ENCODE measurements at regions not wholly inside any gene's neighbourhood (a gene's known extent, or its start where the extent isn't known, plus 50 kb on each side); places are given as distances from the start of the nearest gene placed in this dataset.

DNA sequence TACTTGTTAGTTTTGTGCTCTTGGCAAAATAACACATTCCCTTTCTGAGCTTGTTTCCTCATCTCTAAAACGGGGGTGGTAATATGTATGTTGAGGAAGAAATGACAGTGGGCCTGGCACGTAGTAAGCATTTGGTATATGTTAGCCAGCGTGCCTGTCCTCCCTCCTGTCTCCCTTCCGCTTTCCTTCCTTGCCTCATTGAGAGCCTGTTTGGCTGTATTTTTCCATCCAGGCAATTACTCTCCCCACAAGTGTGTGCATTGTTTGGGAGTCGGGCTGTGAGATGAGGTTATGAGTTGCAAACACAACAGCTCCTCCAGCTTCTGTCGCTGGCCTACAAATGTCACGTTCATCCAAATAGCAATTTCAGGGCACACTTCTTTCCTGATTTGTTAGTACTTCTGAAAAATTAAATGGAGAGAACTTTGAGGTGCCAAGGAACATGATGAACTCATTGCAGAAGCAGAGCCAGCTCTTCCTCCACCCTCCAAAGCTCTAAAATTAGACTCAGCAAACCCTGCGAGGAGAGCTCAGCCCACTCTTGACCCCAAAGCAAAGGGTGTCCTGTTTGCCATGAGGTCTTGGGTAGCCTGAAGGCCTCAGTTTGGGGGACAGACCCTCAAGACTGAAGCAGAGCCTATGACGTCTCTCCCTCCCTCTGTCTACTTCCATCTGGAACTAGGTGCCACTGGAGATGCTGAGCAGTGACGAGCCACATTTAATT lies 50.7 kb upstream of the TOX2 start:
- intact Hi-C loops (cut with micrococcal nuclease): no loop called here

- intact Hi-C loops (cut with micrococcal nuclease): no loop called here
Measured at GRCh38 chr20:43863330-43863729, 51.3 kb upstream of the TOX2 start.

- intact Hi-C loops (cut with micrococcal nuclease): no loop called here
Measured at GRCh38 chr20:43862438-43862837, 52.2 kb upstream of the TOX2 start.

DNA sequence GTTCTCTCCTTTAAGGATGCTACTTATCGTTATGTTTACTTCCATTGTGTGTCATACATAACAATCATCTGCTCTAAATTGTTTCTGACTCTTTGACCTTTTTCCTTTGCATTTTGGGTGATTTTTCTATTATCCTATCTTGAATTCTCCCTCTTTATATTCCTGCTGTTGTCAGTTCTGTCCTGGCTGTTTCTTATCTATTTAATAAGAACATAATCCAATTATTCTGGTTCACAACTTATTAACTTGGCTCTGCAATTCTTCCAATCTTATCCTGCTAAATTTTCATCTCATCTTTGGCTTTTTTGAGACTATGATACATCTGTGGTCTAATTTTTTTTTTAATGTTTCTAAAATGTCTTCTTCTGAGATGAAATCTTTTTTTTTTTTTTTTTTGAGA lies 54.7 kb upstream of the TOX2 start:
- intact Hi-C loops (cut with micrococcal nuclease): no loop called here

DNA sequence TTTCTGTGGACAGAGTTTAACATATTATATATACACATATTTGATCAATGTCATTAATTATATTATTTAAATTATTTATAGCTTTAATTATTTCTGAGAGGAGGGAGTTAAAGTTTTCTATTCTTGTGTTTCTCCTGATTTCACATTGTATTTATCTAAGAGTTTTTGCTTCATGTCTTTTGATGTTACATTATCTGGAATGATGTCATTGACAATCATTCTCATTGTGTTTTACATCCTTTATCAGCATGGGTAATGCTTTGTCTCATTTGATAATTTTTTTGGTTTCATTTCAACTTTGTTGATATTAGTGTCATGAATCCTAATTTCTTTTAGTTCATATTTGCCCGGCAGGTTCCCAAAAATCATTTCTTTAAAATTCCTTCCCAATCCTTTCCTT lies 56.7 kb upstream of the TOX2 start:
- intact Hi-C loops (cut with micrococcal nuclease): no loop called here

DNA sequence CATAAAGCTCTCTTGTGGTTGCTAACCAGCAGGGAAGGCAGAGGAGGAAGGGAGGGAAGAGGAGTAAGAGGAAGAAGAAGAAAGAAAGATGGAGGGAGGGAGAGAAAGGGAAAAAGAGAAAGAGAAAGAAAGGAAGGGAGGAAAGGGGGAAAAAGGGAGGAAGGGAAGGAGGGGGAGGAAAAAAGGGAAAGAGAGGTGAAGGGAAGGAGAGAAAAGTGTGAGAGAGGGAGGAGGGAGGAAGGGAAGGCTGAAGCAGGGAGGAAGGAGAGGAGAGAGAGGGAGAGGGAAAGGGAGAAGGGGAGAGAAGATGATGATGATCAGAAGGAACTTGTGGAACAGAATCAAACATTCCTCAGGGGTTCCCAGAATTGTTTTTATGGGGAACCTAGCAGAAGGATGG lies 57.5 kb upstream of the TOX2 start:
- intact Hi-C loops (cut with micrococcal nuclease): no loop called here

- intact Hi-C loops (cut with micrococcal nuclease): no loop called here
Measured at GRCh38 chr20:43855803-43856202, 58.8 kb upstream of the TOX2 start.

DNA sequence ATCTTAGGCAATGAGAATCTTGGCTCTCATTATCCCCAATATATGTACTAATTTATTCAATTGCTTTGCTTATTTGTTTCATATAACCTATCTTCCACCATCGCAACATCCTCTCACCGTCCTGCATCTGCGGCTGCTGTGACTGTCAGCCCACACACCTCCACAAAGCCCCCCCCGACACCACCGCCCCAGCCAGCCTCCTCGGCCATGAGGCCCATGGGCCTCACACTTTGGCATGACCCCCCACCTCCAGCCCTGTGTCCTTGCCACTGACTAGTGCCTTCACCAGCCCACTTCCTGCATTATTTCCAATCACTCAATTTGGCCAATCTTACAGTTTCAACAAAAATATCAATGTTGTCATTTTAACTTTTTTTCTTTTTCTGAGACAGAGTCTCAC lies 60.7 kb upstream of the TOX2 start:
- intact Hi-C loops (cut with micrococcal nuclease): no loop called here

GRCh38 chr20:43853174-43853803 lies 61.4 kb upstream of the TOX2 start:
- intact Hi-C loops (cut with micrococcal nuclease): no loop called here

- intact Hi-C loops (cut with micrococcal nuclease): loop anchor here (10.0 kb wide), 1 partner anchor 65 kb away; the partner anchor contains the start of gene TOX2
Measured at GRCh38 chr20:43849496-43850186, 65.0 kb upstream of the TOX2 start.

- intact Hi-C loops (cut with micrococcal nuclease): loop anchor here (10.0 kb wide), 1 partner anchor 68 kb away; the partner anchor contains the start of gene TOX2
Measured at GRCh38 chr20:43846516-43846905, 68.1 kb upstream of the TOX2 start.

GRCh38 chr20:43844778-43845614 lies 69.7 kb upstream of the TOX2 start:
- intact Hi-C loops (cut with micrococcal nuclease): loop anchor here (5.0 to 10.0 kb wide), 3 partner anchors 70 to 222 kb away; partner anchors contain the start of gene TOX2

GRCh38 chr20:43843965-43844660 lies 70.5 kb upstream of the TOX2 start:
- intact Hi-C loops (cut with micrococcal nuclease): loop anchor here (5.0 to 10.0 kb wide), 3 partner anchors 71 to 223 kb away; partner anchors contain the start of gene TOX2

GRCh38 chr20:43843096-43843964 lies 71.3 kb upstream of the TOX2 start:
- intact Hi-C loops (cut with micrococcal nuclease): loop anchor here (5.0 to 10.0 kb wide), 3 partner anchors 71 to 224 kb away; partner anchors contain the start of gene TOX2

DNA sequence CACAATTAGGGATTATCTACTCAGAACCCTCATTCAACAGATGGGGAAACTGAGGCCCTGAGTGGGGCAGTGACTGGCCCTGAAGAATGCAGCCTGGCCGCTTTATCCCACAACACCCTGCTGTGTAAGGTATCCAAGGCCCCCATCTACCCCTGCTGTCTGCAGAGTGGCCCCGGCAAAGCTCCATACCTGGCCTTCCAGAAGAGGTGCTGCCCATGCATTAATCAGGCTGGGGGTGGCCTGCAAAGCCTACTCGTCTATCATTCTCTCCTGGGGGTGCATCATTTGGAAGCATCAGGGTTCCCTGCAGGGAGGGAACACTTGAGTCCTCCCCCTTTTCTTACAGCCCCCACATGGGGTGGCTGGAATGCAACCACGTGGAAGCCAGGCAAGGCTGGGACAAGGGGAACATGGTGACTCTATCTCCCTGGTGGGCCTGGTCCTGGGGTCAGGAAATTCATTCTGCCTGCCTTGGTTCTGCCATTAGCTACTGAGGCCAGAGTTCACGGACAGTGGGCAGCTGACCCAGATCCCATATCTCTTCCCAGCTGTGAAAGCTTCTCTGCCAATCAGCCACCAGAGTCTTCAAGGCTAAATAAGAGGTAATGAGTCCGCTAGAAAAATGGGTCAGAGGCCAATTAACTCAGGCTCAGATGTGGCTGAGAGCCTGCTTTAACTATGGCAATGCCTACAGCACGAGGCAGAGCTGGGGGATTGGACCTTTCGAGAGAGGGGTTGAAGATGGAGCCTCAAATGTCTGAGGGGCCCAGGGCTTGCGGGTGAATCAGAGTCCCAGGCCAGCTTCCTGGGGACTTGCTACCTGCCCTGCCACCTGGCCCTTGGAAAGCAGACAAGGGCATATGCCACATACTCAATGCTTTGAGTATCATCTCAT lies 72.3 kb upstream of the TOX2 start:
- intact Hi-C loops (cut with micrococcal nuclease): loop anchor here (5.0 to 10.0 kb wide), 3 partner anchors 72 to 225 kb away; partner anchors contain the start of gene TOX2

DNA sequence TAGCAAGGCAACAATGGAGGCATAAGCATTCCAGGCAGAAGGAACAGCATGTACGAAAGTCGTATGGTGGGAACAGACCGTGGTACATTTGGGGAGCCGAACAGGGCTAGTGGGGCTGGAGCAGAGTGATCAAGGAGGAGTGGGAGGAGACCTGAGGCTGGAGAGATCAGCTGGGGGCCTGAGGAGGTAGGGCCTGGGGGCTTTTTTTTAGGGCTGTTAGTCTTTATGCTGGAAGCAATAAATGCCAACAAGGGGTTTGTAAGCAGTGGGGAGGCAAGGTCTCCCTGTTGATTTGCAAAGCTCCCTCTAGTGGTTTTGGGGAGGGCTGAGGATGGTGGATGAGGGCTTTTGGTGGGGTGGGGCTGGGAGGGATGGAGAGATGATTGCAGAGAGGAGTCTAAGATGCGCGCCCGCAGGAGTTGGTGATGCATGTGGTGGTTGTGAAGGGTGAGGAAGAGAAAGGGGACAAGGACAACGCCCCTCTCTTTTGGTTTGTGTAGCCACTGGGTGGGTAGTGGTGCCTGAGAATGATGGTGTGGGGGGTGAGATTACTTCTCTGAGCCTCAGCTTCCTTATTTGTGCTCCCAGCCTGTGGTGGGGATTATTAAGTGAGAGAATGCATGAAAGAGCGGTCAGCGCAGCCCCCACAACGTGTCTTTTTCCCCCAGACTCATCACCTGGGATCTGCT lies 74.1 kb upstream of the TOX2 start:
- intact Hi-C loops (cut with micrococcal nuclease): loop anchor here (5.0 to 10.0 kb wide), 3 partner anchors 74 to 227 kb away; partner anchors contain the start of gene TOX2

DNA sequence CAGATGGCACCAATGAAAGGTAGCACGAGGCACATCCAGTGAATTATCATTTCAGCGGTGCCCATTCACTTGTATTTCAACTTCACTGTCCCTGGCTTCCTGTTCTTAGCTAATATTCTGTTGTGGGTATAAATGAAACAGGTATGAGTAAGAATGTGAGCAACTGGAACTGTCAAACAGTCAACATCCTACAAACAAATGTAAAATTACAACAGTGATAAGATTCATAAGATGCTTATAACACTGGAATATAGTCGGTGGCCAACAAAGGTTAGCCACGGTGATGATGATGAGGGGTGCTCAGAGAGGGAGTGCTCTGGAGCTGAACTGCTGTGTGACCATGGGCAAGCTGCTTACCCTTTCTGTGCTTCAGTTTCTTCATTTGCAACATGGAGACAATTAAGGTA lies 74.9 kb upstream of the TOX2 start:
- intact Hi-C loops (cut with micrococcal nuclease): loop anchor here (1.0 to 10.0 kb wide), 4 partner anchors 75 to 228 kb away; partner anchors contain the start of gene TOX2

DNA sequence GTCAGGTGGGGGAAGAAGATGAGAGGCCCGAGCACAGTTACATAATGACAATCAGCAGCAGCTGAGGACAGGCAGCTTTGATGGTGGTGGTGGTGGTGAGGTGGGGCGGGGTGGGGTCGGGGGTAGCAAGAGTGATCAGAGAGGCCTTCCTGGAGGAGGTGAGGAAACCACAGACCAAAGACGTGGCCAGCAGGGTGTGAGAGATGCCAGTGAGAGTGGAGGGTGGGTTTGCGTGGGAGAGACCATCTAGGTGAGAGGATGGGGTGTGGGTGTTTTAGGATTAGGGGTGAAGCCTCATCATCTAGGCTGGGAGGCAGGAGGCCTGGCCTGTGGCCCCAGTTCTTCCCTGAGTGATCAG lies 76.0 kb upstream of the TOX2 start:
- intact Hi-C loops (cut with micrococcal nuclease): loop anchor here (1.0 kb wide), 1 partner anchor 87 kb away; no protein-coding TSS in a partner anchor

Measured in T-helper 2 cell treated with Interferon-gamma antibody and Interleukin-4, amounts not matched to agents 100 ng/mL and 5 ng/mL, for 36 hours (primary cell).